K562 (cell line): ENCODE measurements at regions not wholly inside any gene's neighbourhood (a gene's known extent, or its start where the extent isn't known, plus 50 kb on each side); places are given as distances from the start of the nearest gene placed in this dataset.
A peak's percentile ranks its signal among the peaks of the same experiment; 100 is the strongest.

Experiments
- ATF4 ChIP-seq: fragments of 450-650 bp; formaldehyde crosslinking; IDR thresholded peaks from 2 replicates; pipeline ENCODE4 v1.4.0; 2022; ENCODE audit warnings: mild to moderate bottlenecking, moderate library complexity
- BCOR ChIP-seq: fragments of 450-650 bp; IDR thresholded peaks from 2 replicates; pipeline ENCODE4 v1.6.1; 2016
- BRCA1 ChIP-seq, 2 experiments: fragments of 450-650 bp in 1 of 2; sonication (generic) in 1 of 2; formaldehyde crosslinking in 1 of 2; IDR thresholded peaks; 2 replicates each; pipeline versions ENCODE4 v1.5.0 to v1.6.1; 2017 to 2020; ENCODE audit warnings: mild to moderate bottlenecking in 1 of 2, missing genetic modification reagents in 1 of 2
- CCNT2 ChIP-seq: IDR thresholded peaks from 2 replicates; pipeline ENCODE4 v1.6.1; 2011; ENCODE audit warnings: borderline replicate concordance, low read depth, mild to moderate bottlenecking, moderate library complexity, mixed read lengths, low read length; ENCODE audit not compliant: insufficient read length; ENCODE audit errors: extremely low read depth
- CTBP1 ChIP-seq: fragments of 450-650 bp; IDR thresholded peaks from 2 replicates; pipeline ENCODE4 v1.6.1; 2016; ENCODE audit warnings: borderline replicate concordance
- DPF2 ChIP-seq: fragments of 450-650 bp; IDR thresholded peaks from 2 replicates; pipeline ENCODE4 v1.6.1; 2016
- EP300 ChIP-seq: IDR thresholded peaks from 2 replicates; pipeline ENCODE4 v1.6.1; 2012; ENCODE audit warnings: low read length, improper control_type of control experiment
- FOXA3 ChIP-seq, 2 experiments: fragments of 450-650 bp in 1 of 2; sonication (generic) in 1 of 2; formaldehyde crosslinking; IDR thresholded peaks in 1 of 2; conservative IDR thresholded peaks in 1 of 2; 2 replicates each; pipeline versions ENCODE4 v1.4.0 to v1.8.0; 2020 to 2022; ENCODE audit warnings: mild to moderate bottlenecking in 2 of 2, missing genetic modification reagents in 1 of 2
- FOXM1 ChIP-seq, 2 experiments: fragments of 450-650 bp in 1 of 2; sonication (generic) in 1 of 2; formaldehyde crosslinking in 1 of 2; IDR thresholded peaks; 2 replicates each; pipeline versions ENCODE4 v1.6.1 to v1.9.0; 2017 to 2022; ENCODE audit warnings: low read depth in 2 of 2, mild to moderate bottlenecking in 2 of 2, missing genetic modification reagents in 1 of 2, moderate library complexity in 1 of 2
- NCOR1 ChIP-seq: fragments of 450-650 bp; IDR thresholded peaks from 2 replicates; pipeline ENCODE4 v1.6.1; 2016; ENCODE audit warnings: mild to moderate bottlenecking, moderate library complexity
- POLR2AphosphoS5 ChIP-seq: IDR thresholded peaks from 2 replicates; pipeline ENCODE4 v1.6.1; 2011; ENCODE audit warnings: mild to moderate bottlenecking, low read depth, low read length, moderate library complexity; ENCODE audit not compliant: control insufficient read depth, insufficient read depth
- PRMT5 ChIP-seq: sonication (generic); formaldehyde crosslinking; IDR thresholded peaks from 2 replicates; pipeline ENCODE4 v1.5.0; 2020; ENCODE audit warnings: missing genetic modification reagents
- RNF219 ChIP-seq: fragments of 250-450 bp; sonication (Bioruptor Pico); IDR thresholded peaks from 2 replicates; pipeline ENCODE4 v1.5.0; 2022; ENCODE audit warnings: mild to moderate bottlenecking
- SMARCE1 ChIP-seq: fragments of 450-650 bp; IDR thresholded peaks from 2 replicates; pipeline ENCODE4 v1.7.1; 2016; ENCODE audit warnings: mild to moderate bottlenecking
- TBL1XR1 ChIP-seq, 2 experiments: IDR thresholded peaks; 2 replicates each; pipeline ENCODE4 v1.6.1; 2012; ENCODE audit warnings: improper control_type of control experiment in 2 of 2, low read length in 2 of 2, mild to moderate bottlenecking in 1 of 2
- TFAM ChIP-seq: fragments of 250-450 bp; sonication (Bioruptor Pico); conservative IDR thresholded peaks from 2 replicates; pipeline ENCODE4 v1.5.0; 2021; ENCODE audit warnings: mild to moderate bottlenecking, moderate library complexity
- TRIM24 ChIP-seq, 2 experiments: fragments of 450-650 bp; IDR thresholded peaks; 2 replicates each; pipeline ENCODE4 v1.6.1; 2016
- ZBTB12 ChIP-seq: fragments of 250-450 bp; sonication (Bioruptor Pico); IDR thresholded peaks from 2 replicates; pipeline ENCODE4 v1.4.0; 2020
- ZNF217 ChIP-seq: sonication (generic); formaldehyde crosslinking; IDR thresholded peaks from 2 replicates; pipeline ENCODE4 v1.8.0; 2022; ENCODE audit warnings: mild to moderate bottlenecking, missing genetic modification reagents
- ZNF586 ChIP-seq: fragments of 450-650 bp; formaldehyde crosslinking; conservative IDR thresholded peaks from 2 replicates; pipeline ENCODE4 v1.4.0; 2020; ENCODE audit warnings: mild to moderate bottlenecking, moderate library complexity
- ZNF644 ChIP-seq: fragments of 200-800 bp; sonication (Bioruptor generic); IDR thresholded peaks from 2 replicates; pipeline ENCODE4 v1.6.1; 2016; ENCODE audit warnings: low read depth, missing genetic modification characterization, missing compliant biosample characterization
- ZNF766 ChIP-seq: fragments of 200-800 bp; sonication (Bioruptor generic); conservative IDR thresholded peaks from 2 replicates; pipeline ENCODE4 v1.6.1; 2016; ENCODE audit warnings: missing genetic modification characterization, missing compliant biosample characterization
- TF ChIP-seq, protein P1 (sequence below): sonication (generic); formaldehyde crosslinking; IDR thresholded peaks from 2 replicates; pipeline ENCODE4 v1.4.0; 2020; ENCODE audit warnings: mild to moderate bottlenecking, missing genetic modification reagents

DNA sequence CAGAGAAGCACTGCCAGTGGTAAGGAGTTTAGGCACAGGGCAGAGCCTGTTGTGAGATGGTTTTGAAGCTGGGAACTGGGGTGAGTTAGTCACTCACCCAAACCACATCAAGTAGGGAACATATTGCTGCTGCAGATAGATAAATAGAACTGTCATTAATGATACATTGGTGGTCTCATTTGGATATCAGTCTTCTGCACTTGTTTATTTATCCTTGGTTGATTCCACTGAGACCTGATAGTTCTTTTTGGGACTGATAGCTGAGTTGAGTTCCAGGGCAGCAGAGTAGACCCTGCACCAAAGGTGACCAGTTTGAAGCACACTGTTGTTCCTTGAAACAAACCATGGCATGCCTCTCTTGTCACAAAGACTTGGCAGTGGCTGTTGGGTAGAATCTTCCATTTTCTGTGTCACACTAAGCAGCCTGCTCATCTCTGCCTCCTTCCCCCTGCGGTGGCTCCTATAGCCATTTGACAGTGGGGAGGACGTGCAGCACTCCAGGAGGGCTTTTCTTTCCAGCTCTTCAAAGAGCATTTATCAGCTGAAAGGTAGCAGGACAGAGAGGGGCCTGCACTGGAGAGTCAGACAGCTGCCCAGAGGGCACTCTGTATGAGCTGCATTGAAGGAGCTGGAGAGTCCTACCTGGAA is 59.7 kb upstream of the TMEM164 start (continued):
- TF ChIP-seq RNF219 (CRISPR knock-in tag) (no peak), ZBTB12 (CRISPR knock-in tag) (no peak), CTBP1 (peak; percentile 26; the same call in 1 of the 2 replicates), DPF2 (peak; percentile 73; the same call in 1 of the 2 replicates), TBL1XR1 (IDR thresholded peaks at IDR 0.05; ENCODE audit: low read length in 2 of 2) (no peak), ZNF217 (CRISPR knock-in tag) (no peak), POLR2AphosphoS5 (peak; percentile 63; the same call in 1 of the 2 replicates), FOXA3 (CRISPR knock-in tag; conservative IDR thresholded peaks at IDR 0.05 in 1 of 2, IDR thresholded peaks at IDR 0.05 in 1 of 2) (peak in 1 of 2 experiments; percentile 62; a peak in 2 of 4 replicates), BCOR (no peak), ATF4 (CRISPR knock-in tag) (no peak), BRCA1 (IDR thresholded peaks at IDR 0.05) (no peak), BRCA1 (CRISPR knock-in tag; IDR thresholded peaks at IDR 0.05) (no peak), FOXM1 (IDR thresholded peaks at IDR 0.05; ENCODE audit: low read depth) (peak; percentile 50; the same call in 1 of the 2 replicates), FOXM1 (CRISPR knock-in tag; IDR thresholded peaks at IDR 0.05; ENCODE audit: low read depth) (no peak), PRMT5 (CRISPR knock-in tag) (no peak), CCNT2 (peak; percentile 61), ZNF644 (no peak), ZNF586 (CRISPR knock-in tag) (no peak), SMARCE1 (peak; percentile 77), EP300 (peak; percentile 51; the same call in 1 of the 2 replicates), TRIM24 (IDR thresholded peaks at IDR 0.05) (0 out of 4 replicates have a peak, but pooled peaks of 1 of the 2 experiments have one; percentile 21), ZNF766 (CRISPR knock-in tag) (peak; percentile 20; the same call in 1 of the 2 replicates), TFAM (CRISPR knock-in tag) (no peak), NCOR1 (peak; percentile 79)
- TF ChIP-seq, protein P1, sequence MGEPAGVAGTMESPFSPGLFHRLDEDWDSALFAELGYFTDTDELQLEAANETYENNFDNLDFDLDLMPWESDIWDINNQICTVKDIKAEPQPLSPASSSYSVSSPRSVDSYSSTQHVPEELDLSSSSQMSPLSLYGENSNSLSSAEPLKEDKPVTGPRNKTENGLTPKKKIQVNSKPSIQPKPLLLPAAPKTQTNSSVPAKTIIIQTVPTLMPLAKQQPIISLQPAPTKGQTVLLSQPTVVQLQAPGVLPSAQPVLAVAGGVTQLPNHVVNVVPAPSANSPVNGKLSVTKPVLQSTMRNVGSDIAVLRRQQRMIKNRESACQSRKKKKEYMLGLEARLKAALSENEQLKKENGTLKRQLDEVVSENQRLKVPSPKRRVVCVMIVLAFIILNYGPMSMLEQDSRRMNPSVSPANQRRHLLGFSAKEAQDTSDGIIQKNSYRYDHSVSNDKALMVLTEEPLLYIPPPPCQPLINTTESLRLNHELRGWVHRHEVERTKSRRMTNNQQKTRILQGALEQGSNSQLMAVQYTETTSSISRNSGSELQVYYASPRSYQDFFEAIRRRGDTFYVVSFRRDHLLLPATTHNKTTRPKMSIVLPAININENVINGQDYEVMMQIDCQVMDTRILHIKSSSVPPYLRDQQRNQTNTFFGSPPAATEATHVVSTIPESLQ (CRISPR knock-in tag) = no peak
